HG02571 (cell line): ENCODE measurements at regions not wholly inside any gene's neighbourhood (a gene's known extent, or its start where the extent isn't known, plus 50 kb on each side); places are given as distances from the start of the nearest gene placed in this dataset.
"Not testable (repeated sequence)": the region's sequence is repeated elsewhere in the genome, so short reads cannot be mapped to it uniquely, and the experiment has no call there.

Experiments used
- ATAC-seq: cut with Tn5 transposase; IDR thresholded peaks from one replicate; pipeline ENCODE4 v1.9.1; 2021; ENCODE audit warnings: mild to moderate bottlenecking, moderate library complexity; ENCODE audit not compliant: unreplicated experiment

DNA sequence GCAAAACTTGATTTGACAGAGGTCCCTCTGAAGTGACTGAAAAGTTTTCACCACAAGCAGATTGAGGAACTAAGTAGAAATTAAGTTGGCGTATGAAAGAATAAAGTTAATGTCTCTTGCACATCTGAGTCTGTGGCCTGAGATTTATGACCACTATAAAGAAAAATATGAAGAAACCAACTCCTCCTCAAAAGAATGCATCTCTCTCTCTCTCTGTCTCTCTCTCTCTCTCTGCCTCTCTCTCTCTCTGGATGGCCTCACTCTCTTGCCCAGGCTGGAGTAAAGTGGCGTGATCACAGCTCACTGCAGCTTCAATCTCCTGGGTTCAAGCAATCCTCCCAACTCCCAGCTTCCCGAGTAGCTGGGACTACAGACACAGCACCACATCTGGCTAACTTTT lies 55.2 kb downstream of the RPL22L1 start:
- no peak for ATAC-seq

DNA sequence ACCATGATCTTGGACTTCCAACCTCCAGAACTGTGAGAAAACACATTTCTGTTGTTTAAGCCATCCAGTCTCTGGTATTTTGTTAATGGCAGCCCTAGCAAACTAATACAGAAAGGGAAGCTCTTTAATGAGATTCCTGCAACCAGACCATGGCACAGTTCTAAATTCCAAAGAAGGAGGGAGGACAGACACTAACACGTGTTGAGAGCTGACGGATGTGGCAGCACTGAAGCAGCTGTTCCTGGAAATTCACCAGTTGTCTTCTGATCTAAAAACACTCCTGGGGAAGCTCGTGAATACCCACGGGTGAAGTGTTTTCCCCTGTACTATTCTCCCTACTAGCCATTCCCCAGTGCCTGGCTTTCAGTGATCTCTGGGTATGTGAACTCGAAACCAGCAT lies 56.7 kb downstream of the RPL22L1 start:
- no peak for ATAC-seq

DNA sequence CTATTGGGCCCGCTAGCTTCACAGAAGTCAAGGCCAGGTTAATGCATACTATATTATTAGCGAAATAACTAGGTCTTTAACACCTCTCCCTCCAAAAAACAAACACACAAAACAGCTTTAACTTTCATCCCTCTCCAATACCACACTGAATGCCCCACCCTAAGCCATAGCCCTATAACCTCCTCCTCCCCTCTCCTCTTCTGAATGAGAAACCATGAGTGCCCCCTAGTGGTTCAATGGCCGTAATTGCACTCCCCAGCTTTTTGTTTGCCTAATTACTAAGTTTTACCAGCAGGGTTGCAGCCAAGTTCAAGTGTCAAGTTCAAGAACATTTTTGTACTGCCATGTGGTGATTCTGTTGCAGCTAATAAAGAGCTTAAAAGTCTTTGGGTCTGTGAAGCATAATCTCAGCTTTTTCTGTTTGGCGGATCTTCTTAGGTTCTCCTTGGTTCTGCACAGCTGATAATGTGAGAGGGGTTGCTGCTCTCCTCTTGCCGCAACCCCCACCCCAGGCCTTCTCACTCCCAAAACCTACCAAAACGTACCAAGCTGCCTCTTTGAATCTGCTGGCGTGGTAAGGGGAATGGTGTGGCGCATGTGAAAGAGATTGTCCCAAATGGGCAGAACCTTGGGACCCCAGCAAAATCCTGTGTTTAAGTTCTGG lies 57.9 kb downstream of the RPL22L1 start:
- peak; percentile 78 for ATAC-seq

DNA sequence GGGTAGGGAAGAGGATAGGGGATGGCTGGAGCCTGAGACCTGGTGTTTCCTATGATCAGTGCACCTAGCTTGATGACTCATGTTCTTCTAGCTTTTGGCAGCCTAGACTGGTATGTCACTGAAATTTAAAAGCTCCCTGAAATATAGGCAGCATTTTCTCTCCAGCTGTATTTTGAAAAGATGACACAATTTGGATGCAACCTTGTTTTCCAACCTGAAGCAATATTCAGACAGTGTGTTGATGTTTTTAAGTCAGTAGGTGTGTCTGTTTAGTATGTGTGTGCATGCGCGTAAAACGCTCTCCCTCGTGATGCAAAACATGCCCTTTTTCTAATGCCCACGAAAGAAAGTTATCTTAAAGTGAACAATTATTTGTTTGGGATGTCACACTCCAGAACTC lies 58.5 kb downstream of the RPL22L1 start:
- ATAC-seq, result no peak

DNA sequence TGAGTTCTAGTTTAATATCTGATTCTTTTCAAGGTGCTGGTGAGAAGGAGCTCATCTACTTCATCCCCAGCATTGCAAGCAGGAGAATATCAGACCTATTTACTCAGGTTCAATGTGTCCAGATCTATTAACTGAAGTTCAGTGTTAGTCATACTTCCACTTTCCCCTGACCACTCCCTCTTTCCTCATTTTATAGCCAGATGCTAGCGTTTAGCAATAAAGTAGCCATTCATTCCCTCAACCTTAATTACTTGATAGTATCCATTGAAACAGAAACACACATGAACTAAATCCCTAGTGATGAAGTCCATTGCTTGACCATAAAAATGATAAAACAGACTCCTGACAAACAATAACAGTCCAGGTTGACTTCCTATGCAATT lies 60.0 kb downstream of the RPL22L1 start:
- ATAC-seq, result no peak

DNA sequence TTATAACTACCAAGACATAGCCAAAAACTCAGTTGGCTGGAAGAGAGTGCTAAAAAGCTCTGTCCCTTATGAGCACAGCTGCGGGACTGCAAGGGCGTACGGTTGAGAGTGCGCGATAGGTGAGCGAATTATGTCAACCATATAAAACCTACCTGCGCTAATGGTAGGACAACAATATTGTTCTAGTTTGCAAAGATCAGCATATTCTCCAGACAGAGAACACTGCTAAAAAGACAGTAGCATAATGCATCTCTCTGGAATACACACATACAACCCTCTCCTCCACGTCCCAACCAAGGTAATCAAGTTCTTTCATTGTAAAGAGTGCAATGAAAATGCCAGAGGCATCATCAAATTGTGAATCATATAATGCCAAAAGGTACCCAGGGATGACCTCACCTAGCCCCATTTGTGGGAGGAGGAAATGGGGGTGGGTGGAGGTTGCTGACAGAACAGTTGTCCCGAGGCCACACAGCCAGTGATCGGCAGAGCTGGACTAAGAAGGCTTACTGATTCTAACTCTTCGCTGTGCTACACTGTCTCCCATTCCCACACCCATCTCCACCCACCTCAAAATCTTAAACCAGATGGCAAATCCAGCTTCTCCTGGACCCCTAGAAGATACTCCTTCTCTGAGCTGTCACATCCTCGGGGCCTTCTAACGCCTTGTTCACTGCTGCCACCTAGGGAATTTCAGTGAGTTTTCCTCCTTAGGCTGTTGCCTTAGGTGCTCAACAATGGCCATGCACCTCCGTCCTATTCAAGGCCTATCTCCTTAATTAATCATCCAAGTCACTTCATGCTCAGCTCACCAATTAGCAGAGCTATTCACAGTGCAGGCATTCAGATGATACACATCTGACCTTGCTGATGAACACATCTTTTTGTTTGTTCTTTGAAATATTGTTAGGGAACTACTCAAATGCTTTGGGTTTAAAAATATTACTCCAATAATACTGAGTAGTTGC lies 60.7 kb downstream of the RPL22L1 start:
- no peak for ATAC-seq

DNA sequence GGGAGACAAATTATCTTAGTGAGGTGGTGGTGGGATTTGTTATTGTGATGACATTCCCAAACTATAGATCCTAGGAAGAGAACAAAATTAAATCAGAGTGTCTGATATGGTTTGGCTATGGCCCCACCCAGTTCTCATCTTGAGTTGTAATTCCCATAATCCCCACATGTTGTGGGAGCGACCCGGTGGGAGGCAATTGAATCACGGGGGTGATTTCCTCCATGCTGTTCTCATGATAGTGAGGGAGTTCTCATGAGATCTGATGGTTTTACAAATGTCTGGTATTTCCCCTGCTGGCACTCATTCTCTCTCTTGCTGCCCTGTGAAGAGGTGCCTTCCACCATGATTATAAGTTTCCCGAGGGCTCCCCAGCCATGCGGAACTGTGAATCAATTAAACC lies 62.0 kb downstream of the RPL22L1 start:
- ATAC-seq, result no peak

DNA sequence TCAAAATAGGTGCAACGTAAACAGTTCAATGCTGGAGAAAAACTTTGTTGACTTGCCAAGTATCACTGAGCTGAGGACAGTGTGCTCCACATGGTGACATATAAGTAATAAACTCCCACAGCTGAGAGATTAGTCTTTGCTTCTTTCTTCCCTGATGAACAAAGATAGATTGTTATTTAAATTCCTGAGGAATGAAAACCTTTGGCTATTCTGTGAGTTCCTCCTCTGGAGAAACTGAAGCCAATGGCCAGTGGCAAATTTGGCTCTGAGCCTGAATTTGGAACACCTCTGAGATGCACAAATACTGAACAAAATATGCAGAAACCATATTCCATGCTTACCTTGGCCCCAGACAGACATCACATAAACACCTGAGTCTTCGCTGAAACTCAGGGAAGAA lies 63.3 kb downstream of the RPL22L1 start:
- ATAC-seq, result no peak

DNA sequence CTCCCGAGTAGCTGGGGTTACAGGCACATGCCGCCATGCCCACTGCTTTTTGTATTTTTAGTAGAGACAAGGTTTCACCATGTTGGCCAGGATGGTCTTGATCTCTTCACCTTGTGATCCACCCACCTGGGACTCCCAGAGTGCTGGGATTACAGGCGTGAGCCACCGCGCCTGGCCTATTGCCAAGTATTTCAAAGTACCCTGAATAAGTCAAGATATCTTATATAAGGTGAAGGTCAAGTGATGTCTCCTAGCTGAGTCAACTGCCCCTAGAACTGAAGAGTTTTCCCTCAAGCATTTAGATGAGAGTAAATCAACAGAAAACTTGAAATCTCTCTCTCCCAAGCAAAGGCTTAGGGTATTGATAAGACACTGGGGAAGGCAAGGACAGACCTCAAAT lies 63.9 kb downstream of the RPL22L1 start:
- no peak for ATAC-seq

DNA sequence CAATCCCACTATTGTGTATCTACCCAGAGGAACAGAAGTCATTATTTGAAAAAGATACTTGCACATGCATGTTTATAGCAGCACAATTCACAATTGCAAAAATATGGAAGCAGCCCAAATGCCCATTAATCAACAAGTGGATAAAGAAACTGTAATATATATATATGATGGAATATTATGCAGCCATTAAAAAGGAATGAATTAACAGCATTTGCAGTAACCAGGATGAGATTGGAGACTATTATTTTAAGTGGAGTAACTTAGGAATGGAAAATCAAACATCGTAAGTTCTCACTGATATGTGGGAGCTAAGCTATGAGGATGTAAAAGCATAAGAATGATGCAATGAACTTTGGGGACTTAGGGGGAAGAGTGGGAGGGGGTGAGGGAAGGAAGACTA lies 64.7 kb downstream of the RPL22L1 start:
- ATAC-seq, result not testable (repeated sequence)

DNA sequence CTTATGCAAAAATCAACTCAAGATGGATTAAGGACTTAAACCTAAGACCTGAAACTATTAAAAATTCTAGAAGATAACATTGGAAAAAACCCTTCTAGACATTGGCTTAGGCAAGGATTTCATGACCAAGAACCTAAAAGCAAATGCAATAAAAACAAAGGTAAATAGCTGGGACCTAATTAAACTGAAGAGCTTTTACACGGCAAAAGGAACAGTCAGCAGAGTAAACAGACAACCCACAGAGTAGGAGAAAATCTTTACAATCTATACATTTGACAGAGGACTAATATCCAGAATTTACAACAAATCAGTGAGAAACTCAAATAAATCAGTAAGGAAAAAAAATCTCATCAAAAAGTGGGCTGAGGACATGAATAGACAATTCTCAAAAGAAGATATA lies 65.4 kb downstream of the RPL22L1 start:
- not testable (repeated sequence) for ATAC-seq

DNA sequence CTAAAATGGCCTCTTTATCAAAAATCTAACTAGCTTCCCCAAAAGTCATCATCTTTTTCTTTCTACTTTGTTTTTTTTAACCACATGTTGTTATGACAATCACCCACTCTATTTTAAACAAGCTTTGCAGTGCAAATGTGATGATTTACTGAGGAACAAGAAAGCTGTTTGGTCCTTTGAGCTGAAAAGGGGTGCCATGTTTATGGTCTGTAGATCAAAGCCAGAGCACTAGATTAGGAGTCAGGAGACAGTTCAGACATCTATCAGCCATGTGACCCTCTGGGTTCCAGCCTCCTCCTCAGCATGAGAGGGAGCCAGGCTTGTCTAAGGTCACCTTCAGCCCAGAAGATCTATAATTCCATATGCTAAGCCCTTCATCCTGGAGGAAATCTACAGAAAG lies 65.9 kb downstream of the RPL22L1 start:
- ATAC-seq, result no peak

DNA sequence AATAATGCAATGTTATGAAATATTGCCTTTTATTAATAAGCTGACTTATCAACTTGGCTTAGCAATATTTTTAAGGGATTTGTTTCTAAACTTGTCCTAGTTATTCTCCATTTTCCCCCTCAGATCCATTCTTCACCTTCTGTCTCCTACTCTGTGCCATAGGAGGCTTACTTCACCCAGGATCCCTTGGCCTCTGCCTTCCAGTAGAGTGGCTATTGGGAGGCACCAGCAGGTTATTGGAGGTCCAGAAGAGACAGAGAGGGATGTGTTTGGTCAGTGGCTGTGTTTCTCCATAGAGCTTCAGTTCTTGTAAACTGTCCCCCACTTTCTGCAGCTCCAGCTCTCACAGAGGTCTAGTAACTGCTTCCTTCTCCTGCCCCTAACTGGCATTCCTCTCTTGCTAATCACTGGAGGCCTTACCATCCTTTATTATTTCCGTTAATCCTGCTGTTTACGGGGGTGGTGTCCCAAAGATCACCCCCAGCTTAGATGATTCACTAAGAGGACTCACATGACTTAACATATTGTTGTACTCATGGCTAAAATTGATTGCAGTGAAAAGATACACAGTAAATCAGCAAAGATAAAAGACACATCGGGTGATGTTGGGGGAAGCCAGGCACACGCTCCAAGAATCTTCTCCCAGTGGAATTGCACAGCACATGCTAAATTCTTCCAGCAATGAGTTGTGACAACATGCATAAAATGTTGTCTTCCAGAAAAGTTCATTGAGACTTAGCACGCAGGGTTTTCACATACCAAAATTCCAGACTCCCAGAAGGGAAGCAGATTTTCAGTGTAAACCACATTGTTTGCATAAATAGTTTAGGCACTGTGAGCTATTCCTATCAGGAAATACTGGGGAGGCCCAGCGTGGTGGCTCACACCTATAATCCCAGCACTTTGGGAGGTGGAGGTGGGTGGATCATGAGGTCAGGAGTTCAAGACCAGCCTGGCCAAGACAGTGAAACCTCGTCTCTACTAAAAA lies 67.5 kb downstream of the RPL22L1 start:
- ATAC-seq, result no peak

DNA sequence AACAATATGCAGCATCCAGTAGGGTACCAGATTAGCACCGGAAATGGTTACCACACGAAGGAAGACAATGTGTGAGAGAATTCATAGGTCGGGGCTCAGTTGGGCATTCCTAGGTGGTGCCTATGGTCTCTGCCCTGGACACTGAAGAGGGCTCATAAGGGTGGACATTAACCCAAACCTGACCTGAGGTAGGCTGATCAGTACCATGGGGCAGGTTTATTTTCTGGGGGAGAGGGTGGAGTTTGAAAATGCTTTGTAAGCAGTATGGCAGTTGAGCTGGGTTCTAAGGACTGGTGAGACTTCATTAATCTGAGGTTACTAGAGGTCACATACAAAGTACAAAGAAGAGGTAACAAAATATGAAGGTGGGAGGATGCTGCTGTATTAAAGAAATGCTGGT lies 68.4 kb downstream of the RPL22L1 start:
- ATAC-seq, result no peak

DNA sequence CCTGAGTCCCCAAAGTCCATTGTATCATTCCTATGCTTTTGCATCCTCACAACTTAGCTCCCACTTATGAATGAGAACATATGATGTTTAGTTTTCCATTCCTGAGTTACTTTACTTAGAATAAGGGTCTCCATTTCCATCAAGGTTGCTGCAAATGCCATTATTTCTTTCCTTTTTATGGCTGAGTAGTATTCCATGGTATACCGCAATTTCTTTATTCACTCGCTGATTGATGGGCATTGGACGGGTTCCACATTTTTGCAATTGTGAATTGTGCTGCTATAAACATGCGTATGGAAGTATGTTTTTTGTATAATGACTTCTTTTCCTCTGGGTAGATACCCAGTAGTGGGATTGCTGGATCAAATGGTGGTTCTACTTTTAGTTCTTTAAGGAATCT lies 69.7 kb downstream of the RPL22L1 start:
- not testable (repeated sequence) for ATAC-seq

DNA sequence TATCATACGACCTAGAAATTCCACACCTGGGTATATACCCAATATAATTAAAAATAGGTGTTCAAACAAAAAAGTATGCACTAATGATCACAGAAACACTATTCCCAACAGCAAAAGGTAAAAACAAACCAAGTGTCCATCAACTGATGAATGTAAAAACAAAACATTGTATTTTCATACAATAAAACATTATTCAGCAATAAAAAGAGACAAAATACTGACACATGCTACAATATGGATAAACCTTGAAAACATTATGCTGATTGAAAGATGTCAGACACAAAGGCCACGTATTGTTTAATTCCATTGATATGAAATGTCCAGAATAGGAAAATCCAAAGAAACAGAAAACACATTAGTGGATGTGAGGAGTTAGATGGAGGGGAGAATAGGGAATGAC lies 71.0 kb downstream of the RPL22L1 start:
- no peak for ATAC-seq

DNA sequence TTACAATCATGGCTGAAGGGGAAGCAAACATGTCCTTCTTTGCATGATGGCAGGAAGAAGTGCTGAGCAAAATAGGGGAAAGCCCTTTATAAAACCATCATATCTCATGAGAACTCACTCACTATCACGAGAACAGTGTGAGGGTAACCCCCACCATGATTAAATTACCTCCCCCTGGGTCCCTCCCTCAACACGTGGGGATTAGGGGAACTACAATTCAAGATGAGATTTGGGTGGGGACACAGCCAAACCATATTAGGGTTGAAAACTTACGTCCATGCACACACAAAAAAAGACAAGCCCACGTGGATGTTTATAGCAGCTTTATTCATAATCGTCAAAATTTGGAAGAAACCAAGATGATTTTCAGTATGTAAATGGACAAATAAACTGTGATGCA lies 72.3 kb downstream of the RPL22L1 start:
- ATAC-seq, result no peak

DNA sequence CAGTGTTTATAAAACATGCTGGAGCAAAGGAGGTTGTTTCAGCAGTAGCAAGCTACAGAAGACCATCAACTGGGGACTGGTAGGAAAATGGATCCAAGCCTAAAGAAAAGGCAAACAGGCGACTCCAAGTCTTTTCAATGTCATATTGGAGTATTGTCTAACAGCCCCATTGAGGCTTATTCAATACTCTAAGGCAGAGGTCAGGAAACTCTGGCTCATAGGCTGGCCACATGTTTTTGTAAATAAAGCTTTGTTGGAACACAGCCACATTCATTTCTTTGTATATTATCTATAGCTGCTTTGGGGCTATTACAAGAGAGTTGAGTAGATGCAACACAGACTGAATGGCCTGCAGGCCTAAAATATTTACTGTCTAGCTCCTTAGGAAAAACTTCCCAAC lies 77.5 kb downstream of the RPL22L1 start:
- no peak for ATAC-seq

DNA sequence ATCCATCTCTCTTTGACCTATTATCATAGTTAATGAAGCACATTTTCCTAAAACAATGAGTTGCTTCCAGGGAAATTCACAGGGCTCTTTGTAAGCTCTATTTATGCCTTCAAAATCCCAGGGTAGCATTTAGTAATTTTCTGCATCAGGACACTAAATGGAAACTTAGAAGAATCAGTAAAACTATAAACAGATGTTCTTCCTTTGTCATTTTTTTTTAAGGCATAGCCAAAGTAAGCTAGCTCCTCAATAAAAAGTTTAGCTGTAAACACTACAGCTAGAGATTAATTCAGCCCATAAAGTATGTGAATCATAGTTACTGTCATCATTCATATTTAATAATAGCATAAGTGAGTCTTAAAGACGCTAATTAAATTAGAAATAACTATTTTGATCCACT lies 79.3 kb downstream of the RPL22L1 start:
- ATAC-seq, result no peak

DNA sequence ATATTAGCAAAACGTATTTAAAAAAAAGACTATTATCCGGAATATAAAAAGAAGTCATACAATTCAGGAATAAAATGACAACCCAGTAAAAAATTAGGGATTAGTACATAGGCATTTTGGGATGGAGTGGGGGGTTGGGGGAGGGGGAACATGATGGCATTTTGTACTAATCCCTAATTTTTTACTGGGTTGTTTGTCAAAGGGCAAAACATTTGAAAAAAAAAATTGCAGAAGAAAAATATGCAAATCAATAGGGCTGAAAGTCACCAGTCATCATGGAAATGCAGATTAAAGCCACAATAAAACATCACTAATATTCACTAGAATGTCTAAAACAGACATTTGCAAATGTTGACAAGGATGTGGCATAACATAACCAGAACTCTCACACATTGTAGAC lies 82.5 kb downstream of the RPL22L1 start:
- no peak for ATAC-seq

DNA sequence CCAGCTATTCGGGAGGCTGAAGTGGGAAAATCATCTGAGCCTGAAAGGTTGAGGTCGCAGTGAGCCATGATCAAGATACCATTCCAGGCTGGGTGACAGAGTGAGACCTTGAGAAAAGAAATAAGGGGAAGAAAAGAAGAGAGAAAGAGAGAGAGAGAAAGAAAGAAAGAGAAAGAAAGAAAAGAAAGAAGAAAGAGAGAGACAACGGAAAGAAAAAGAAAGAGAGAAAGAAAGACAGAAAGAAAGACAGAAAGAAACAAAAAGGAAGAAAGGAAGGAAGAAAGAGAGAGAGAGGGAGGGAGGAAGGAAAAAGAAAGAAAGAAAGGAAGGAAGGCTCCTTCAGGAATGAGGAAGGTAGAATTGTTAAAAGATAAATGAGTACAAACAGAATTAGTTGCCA lies 84.5 kb downstream of the RPL22L1 start:
- ATAC-seq, result no peak
